Esophagus muscularis mucosa (tissue), 3 donors: ENCODE measurements at regions not wholly inside any gene's neighbourhood (a gene's known extent, or its start where the extent isn't known, plus 50 kb on each side); places are given as distances from the start of the nearest gene placed in this dataset.

Experiments used
- CTCF ChIP-seq, 3 experiments: fragments of 200-600 bp in 2 of 3; fragments of 450-650 bp in 1 of 3; sonication (generic) in 2 of 3; IDR thresholded peaks; one replicate each; pipeline ENCODE4 v1.5.1; 2017 to 2019; ENCODE audit warnings: antibody characterized with exemption in 3 of 3, mild to moderate bottlenecking in 2 of 3, moderate library complexity in 1 of 3
- EP300 ChIP-seq: sonication (generic); formaldehyde crosslinking; IDR thresholded peaks from one replicate; pipeline ENCODE4 v1.6.1; 2017; ENCODE audit warnings: antibody characterized with exemption

GRCh38 chr14:85002846-85003245 lies 527.1 kb upstream of the FLRT2 start:
- TF ChIP-seq CTCF (IDR thresholded peaks at IDR 0.05) (no peak), EP300 (no peak)
